Upper lobe of left lung (tissue), 4 donors: ENCODE measurements at regions not wholly inside any gene's neighbourhood (a gene's known extent, or its start where the extent isn't known, plus 50 kb on each side); places are given as distances from the start of the nearest gene placed in this dataset.

ENCODE experiments used
- CTCF ChIP-seq, 6 experiments: fragments of 450-650 bp in 4 of 6; fragments of 200-600 bp in 2 of 6; sonication (generic) in 2 of 6; IDR thresholded peaks; one replicate each; pipeline ENCODE4 v1.5.1; 2016 to 2019; ENCODE audit warnings: antibody characterized with exemption in 6 of 6
- POLR2A ChIP-seq, 4 donors: fragments of 450-650 bp; IDR thresholded peaks; one replicate each; pipeline ENCODE4 v1.5.1; 2016 to 2017; ENCODE audit warnings: antibody characterized with exemption in 4 of 4, mild to moderate bottlenecking in 2 of 4

- no peak for TF ChIP-seq CTCF (IDR thresholded peaks at IDR 0.05)
- TF ChIP-seq POLR2A (IDR thresholded peaks at IDR 0.05), result no peak
Observed at GRCh38 chr9:113674436-113674835, 201.7 kb upstream of the ZNF618 start.
